ENCODE measurements at regions not wholly inside any gene's neighbourhood (a gene's known extent, or its start where the extent isn't known, plus 50 kb on each side); places are given as distances from the start of the nearest gene placed in this dataset.

DNA sequence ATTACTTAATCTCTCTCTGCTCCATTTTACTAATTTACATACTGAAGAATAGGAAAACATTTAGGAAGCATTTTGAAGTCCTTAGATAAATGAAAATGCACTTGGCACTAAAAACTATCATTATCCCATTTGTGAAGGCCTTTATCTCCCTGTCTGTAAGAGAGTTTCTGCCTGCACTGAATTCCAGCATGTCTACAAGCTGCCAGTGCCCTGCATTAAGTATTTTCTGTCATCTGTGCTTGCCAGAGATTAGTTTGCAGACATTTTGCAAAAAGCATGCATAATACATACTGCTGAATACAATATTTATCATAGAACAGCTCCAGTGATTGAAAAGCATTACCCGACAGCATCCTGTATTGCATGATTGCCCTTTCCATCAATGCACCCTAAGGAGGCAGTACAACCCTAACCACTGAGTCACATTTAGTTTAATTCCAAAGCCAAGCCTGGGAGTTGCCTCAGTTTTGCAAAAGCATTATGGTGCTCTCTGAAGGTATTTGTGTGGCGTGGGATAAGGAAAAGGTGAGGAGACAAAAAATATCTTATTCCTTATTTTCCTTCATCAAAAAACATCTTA lies 280.2 kb upstream of the TOM1L1 start:
- no peak for TF ChIP-seq POLR2A (IDR thresholded peaks at IDR 0.05)
- TF ChIP-seq, protein P1, sequence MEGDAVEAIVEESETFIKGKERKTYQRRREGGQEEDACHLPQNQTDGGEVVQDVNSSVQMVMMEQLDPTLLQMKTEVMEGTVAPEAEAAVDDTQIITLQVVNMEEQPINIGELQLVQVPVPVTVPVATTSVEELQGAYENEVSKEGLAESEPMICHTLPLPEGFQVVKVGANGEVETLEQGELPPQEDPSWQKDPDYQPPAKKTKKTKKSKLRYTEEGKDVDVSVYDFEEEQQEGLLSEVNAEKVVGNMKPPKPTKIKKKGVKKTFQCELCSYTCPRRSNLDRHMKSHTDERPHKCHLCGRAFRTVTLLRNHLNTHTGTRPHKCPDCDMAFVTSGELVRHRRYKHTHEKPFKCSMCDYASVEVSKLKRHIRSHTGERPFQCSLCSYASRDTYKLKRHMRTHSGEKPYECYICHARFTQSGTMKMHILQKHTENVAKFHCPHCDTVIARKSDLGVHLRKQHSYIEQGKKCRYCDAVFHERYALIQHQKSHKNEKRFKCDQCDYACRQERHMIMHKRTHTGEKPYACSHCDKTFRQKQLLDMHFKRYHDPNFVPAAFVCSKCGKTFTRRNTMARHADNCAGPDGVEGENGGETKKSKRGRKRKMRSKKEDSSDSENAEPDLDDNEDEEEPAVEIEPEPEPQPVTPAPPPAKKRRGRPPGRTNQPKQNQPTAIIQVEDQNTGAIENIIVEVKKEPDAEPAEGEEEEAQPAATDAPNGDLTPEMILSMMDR (IDR thresholded peaks at IDR 0.05): no peak

Measured in right lobe of liver (tissue), 4 donors.